SJCRH30 (cell line): ENCODE measurements at regions not wholly inside any gene's neighbourhood (a gene's known extent, or its start where the extent isn't known, plus 50 kb on each side); places are given as distances from the start of the nearest gene placed in this dataset.
A peak's percentile ranks its signal among the peaks of the same experiment; 100 is the strongest.
"Not testable (repeated sequence)": the region's sequence is repeated elsewhere in the genome, so short reads cannot be mapped to it uniquely, and the experiment has no call there.

ENCODE experiments used
- DNase-seq, 2 experiments: peaks; one replicate each; pipeline ENCODE4 v3.0.0-alpha.2; 2015 to 2020
- H3K27ac ChIP-seq: fragments of 250-450 bp; sonication (Bioruptor Pico); 2 replicates; pipeline ENCODE4 v1.5.1; 2020; ENCODE audit warnings: mild to moderate bottlenecking, moderate library complexity
- H3K27me3 ChIP-seq: fragments of 250-450 bp; sonication (Bioruptor Pico); 2 replicates; pipeline ENCODE4 v1.5.1; 2020; ENCODE audit warnings: mild to moderate bottlenecking, moderate library complexity
- H3K36me3 ChIP-seq: fragments of 250-450 bp; sonication (Bioruptor Pico); 2 replicates; pipeline ENCODE4 v1.5.1; 2020; ENCODE audit warnings: mild to moderate bottlenecking, moderate library complexity
- H3K4me1 ChIP-seq: fragments of 250-450 bp; sonication (Bioruptor Pico); 2 replicates; pipeline ENCODE4 v1.5.1; 2020; ENCODE audit warnings: mild to moderate bottlenecking, moderate library complexity
- H3K4me3 ChIP-seq: fragments of 250-450 bp; sonication (Bioruptor Pico); 2 replicates; pipeline ENCODE4 v1.5.1; 2020; ENCODE audit warnings: mild to moderate bottlenecking, moderate library complexity
- H3K9me3 ChIP-seq: fragments of 250-450 bp; sonication (Bioruptor Pico); replicated peaks from 2 replicates; pipeline ENCODE4 v1.5.1; 2020; ENCODE audit warnings: mild to moderate bottlenecking, moderate library complexity

- Histone ChIP-seq H3K27ac (no peak overlapping the region; the same call in 1 of the 2 replicates), H3K36me3 (no peaks in the 10 kb centered on the region), H3K9me3 (no peaks in the 10 kb centered on the region), H3K27me3 (no peaks in the 10 kb centered on the region), H3K4me3 (peak overlapping the region; percentile 31; the same call in 1 of the 2 replicates), H3K4me1 (peaks cover 12% of the 10 kb centered on the region)
- no peak for DNase-seq
Measured at GRCh38 chr3:17836092-17836491, 93.7 kb upstream of the TBC1D5 start.

GRCh38 chr3:17833786-17834559 is 91.5 kb upstream of the TBC1D5 start:
- Histone ChIP-seq H3K9me3 (no peaks in the 10 kb centered on the region), H3K36me3 (no peaks in the 10 kb centered on the region), H3K27me3 (no peaks in the 10 kb centered on the region), H3K4me3 (no peak overlapping the region), H3K27ac (no peak overlapping the region), H3K4me1 (peaks cover 7% of the 10 kb centered on the region)
- DNase-seq = no peak

GRCh38 chr3:17832016-17832415 is 89.6 kb upstream of the TBC1D5 start:
- no peaks in the 10 kb centered on the region for H3K9me3 ChIP-seq
- H3K36me3 ChIP-seq = no peaks in the 10 kb centered on the region
- no peak overlapping the region for H3K4me3 ChIP-seq
- H3K27ac ChIP-seq = no peak overlapping the region
- DNase-seq = no peak
- peaks cover 7% of the 10 kb centered on the region for H3K4me1 ChIP-seq
- H3K27me3 ChIP-seq = no peaks in the 10 kb centered on the region

- Histone ChIP-seq H3K27me3 (no peaks in the 10 kb centered on the region), H3K4me1 (peaks cover 7% of the 10 kb centered on the region), H3K27ac (no peak overlapping the region), H3K36me3 (no peaks in the 10 kb centered on the region), H3K4me3 (no peak overlapping the region), H3K9me3 (no peaks in the 10 kb centered on the region)
- DNase-seq = no peak
Measured at GRCh38 chr3:17831366-17831765, 88.9 kb upstream of the TBC1D5 start.

- no peaks in the 10 kb centered on the region for H3K27me3 ChIP-seq
- H3K27ac ChIP-seq = no peak overlapping the region
- peaks cover 2% of the 10 kb centered on the region for H3K4me1 ChIP-seq
- no peaks in the 10 kb centered on the region for H3K36me3 ChIP-seq
- no peak overlapping the region for H3K4me3 ChIP-seq
- H3K9me3 ChIP-seq = no peaks in the 10 kb centered on the region
- no peak for DNase-seq
Measured at GRCh38 chr3:17830788-17831187, 88.4 kb upstream of the TBC1D5 start.

GRCh38 chr3:17828388-17828787 is 86.0 kb upstream of the TBC1D5 start:
- DNase-seq = no peak
- H3K36me3 ChIP-seq = no peaks in the 10 kb centered on the region
- H3K9me3 ChIP-seq = no peaks in the 10 kb centered on the region
- H3K4me1 ChIP-seq = no peaks in the 10 kb centered on the region
- H3K27me3 ChIP-seq = no peaks in the 10 kb centered on the region
- H3K4me3 ChIP-seq = no peak overlapping the region
- H3K27ac ChIP-seq = no peak overlapping the region

- H3K9me3 ChIP-seq = no peaks in the 10 kb centered on the region
- no peaks in the 10 kb centered on the region for H3K36me3 ChIP-seq
- H3K27me3 ChIP-seq = no peaks in the 10 kb centered on the region
- no peak for DNase-seq
- peaks cover 8% of the 10 kb centered on the region for H3K4me1 ChIP-seq
- H3K4me3 ChIP-seq = no peak overlapping the region
- no peak overlapping the region for H3K27ac ChIP-seq
Measured at GRCh38 chr3:17825298-17825697, 82.9 kb upstream of the TBC1D5 start.

- no peak for DNase-seq
- Histone ChIP-seq H3K4me3 (no peak overlapping the region), H3K27ac (no peak overlapping the region), H3K36me3 (no peaks in the 10 kb centered on the region), H3K9me3 (no peaks in the 10 kb centered on the region), H3K4me1 (peaks cover 12% of the 10 kb centered on the region), H3K27me3 (no peaks in the 10 kb centered on the region)
Measured at GRCh38 chr3:17823816-17824215, 81.4 kb upstream of the TBC1D5 start.

GRCh38 chr3:17823036-17823435 is 80.6 kb upstream of the TBC1D5 start:
- Histone ChIP-seq H3K27me3 (no peaks in the 10 kb centered on the region), H3K36me3 (no peaks in the 10 kb centered on the region), H3K9me3 (no peaks in the 10 kb centered on the region), H3K4me1 (peaks cover 12% of the 10 kb centered on the region), H3K27ac (no peak overlapping the region), H3K4me3 (no peak overlapping the region)
- DNase-seq = no peak

GRCh38 chr3:17820704-17821103 is 78.3 kb upstream of the TBC1D5 start:
- H3K4me3 ChIP-seq = no peak overlapping the region
- H3K9me3 ChIP-seq = no peaks in the 10 kb centered on the region
- peak overlapping the region; percentile 25; the same call in 1 of the 2 replicates for H3K27ac ChIP-seq
- H3K36me3 ChIP-seq = no peaks in the 10 kb centered on the region
- peak; percentile 9 to 26 for DNase-seq
- no peaks in the 10 kb centered on the region for H3K27me3 ChIP-seq
- peaks cover 12% of the 10 kb centered on the region for H3K4me1 ChIP-seq

GRCh38 chr3:17820275-17820674 is 77.8 kb upstream of the TBC1D5 start:
- H3K4me3 ChIP-seq = no peak overlapping the region
- H3K27me3 ChIP-seq = no peaks in the 10 kb centered on the region
- no peaks in the 10 kb centered on the region for H3K36me3 ChIP-seq
- peaks cover 12% of the 10 kb centered on the region for H3K4me1 ChIP-seq
- no peaks in the 10 kb centered on the region for H3K9me3 ChIP-seq
- DNase-seq = no peak
- peak overlapping the region; percentile 25; the same call in 1 of the 2 replicates for H3K27ac ChIP-seq

GRCh38 chr3:17817973-17818372 is 75.5 kb upstream of the TBC1D5 start:
- not testable (repeated sequence) for H3K4me3 ChIP-seq, DNase-seq, H3K36me3 ChIP-seq, H3K9me3 ChIP-seq, H3K27me3 ChIP-seq, H3K27ac ChIP-seq
- H3K4me1 ChIP-seq = peaks cover 12% of the 10 kb centered on the region

- no peak overlapping the region for H3K27ac ChIP-seq
- no peaks in the 10 kb centered on the region for H3K36me3 ChIP-seq
- no peak overlapping the region for H3K4me3 ChIP-seq
- H3K4me1 ChIP-seq = peaks cover 12% of the 10 kb centered on the region
- H3K27me3 ChIP-seq = no peaks in the 10 kb centered on the region
- DNase-seq = no peak
- H3K9me3 ChIP-seq = no peaks in the 10 kb centered on the region
Measured at GRCh38 chr3:17817545-17817944, 75.1 kb upstream of the TBC1D5 start.

- not testable (repeated sequence) for H3K27me3 ChIP-seq
Measured at GRCh38 chr3:17816839-17817238, 74.4 kb upstream of the TBC1D5 start.

GRCh38 chr3:17812328-17812727 is 69.9 kb upstream of the TBC1D5 start:
- H3K27me3 ChIP-seq, H3K36me3 ChIP-seq, H3K9me3 ChIP-seq, DNase-seq, H3K4me3 ChIP-seq, H3K27ac ChIP-seq, H3K4me1 ChIP-seq: not testable (repeated sequence)

More at GRCh38 chr3:17816839-17817238, 74.4 kb upstream of the TBC1D5 start:
- not testable (repeated sequence) for H3K9me3 ChIP-seq, DNase-seq, H3K36me3 ChIP-seq, H3K27ac ChIP-seq, H3K4me3 ChIP-seq
- H3K4me1 ChIP-seq = peaks cover 12% of the 10 kb centered on the region

GRCh38 chr3:17811646-17812045 is 69.2 kb upstream of the TBC1D5 start:
- H3K4me1 ChIP-seq = no peaks in the 10 kb centered on the region
- no peak overlapping the region for H3K4me3 ChIP-seq
- H3K27me3 ChIP-seq = no peaks in the 10 kb centered on the region
- no peak for DNase-seq
- H3K27ac ChIP-seq = no peak overlapping the region
- H3K9me3 ChIP-seq = no peaks in the 10 kb centered on the region
- no peaks in the 10 kb centered on the region for H3K36me3 ChIP-seq
